ENCODE measurements at regions not wholly inside any gene's neighbourhood (a gene's known extent, or its start where the extent isn't known, plus 50 kb on each side); places are given as distances from the start of the nearest gene placed in this dataset.

DNA sequence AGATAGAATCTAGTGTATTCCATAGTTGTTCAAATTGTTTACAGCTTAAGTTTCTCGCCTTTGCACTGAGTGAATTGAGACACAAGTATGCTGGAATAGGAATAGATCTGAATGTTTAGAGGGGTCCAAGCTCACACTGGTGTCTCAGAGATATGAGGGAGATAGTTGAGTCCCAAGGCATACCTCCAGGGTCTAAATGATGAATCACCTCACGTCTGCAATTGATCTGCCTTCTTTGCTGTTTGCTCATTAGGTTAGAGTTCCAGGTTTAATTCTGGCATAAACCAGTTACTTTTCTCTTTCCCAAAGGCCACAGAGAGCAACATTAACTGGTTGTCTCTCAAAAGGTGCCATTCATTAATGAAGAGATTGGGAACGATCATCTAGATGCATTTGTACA, 106.3 kb upstream of the MME start:
- no peak for TF ChIP-seq POLR2A (IDR thresholded peaks at IDR 0.05)
- TF ChIP-seq, protein P1, sequence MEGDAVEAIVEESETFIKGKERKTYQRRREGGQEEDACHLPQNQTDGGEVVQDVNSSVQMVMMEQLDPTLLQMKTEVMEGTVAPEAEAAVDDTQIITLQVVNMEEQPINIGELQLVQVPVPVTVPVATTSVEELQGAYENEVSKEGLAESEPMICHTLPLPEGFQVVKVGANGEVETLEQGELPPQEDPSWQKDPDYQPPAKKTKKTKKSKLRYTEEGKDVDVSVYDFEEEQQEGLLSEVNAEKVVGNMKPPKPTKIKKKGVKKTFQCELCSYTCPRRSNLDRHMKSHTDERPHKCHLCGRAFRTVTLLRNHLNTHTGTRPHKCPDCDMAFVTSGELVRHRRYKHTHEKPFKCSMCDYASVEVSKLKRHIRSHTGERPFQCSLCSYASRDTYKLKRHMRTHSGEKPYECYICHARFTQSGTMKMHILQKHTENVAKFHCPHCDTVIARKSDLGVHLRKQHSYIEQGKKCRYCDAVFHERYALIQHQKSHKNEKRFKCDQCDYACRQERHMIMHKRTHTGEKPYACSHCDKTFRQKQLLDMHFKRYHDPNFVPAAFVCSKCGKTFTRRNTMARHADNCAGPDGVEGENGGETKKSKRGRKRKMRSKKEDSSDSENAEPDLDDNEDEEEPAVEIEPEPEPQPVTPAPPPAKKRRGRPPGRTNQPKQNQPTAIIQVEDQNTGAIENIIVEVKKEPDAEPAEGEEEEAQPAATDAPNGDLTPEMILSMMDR (IDR thresholded peaks at IDR 0.05): no peak

Data from testis (tissue), 2 donors.